WTC11 (cell line): ENCODE measurements at regions not wholly inside any gene's neighbourhood (a gene's known extent, or its start where the extent isn't known, plus 50 kb on each side); places are given as distances from the start of the nearest gene placed in this dataset.

Experiments used
- ATAC-seq: fragments of 200-7000 bp; cut with Tn5 transposase; 2 replicates; pipeline ENCODE4 v1.10.0; 2021; ENCODE audit warnings: mild to moderate bottlenecking, moderate library complexity
- CTCF ChIA-PET: fragments of 300-600 bp; sonication (Branson Sonifier 250); formaldehyde crosslinking; loops from one replicate; lab custom pipeline; 2021; ENCODE audit warnings: antibody characterized with exemption; lab: Charles Lee
- POLR2A ChIA-PET: fragments of 350-600 bp; sonication (Branson Sonifier 250); formaldehyde crosslinking; loops from one replicate; lab custom pipeline; 2021; ENCODE audit warnings: antibody characterized with exemption; lab: Charles Lee
- DNase-seq: peaks from one replicate; pipeline ENCODE4 v3.0.0; 2021; ENCODE audit warnings: low spot score
- H3K27ac Mint-ChIP-seq: 2 replicates; pipeline ENCODE4 v1.8.0; 2021; ENCODE audit warnings: mixed read lengths
- H3K27me3 Mint-ChIP-seq: 2 replicates; pipeline ENCODE4 v1.8.0; 2021; ENCODE audit warnings: low read depth, mild to moderate bottlenecking, moderate library complexity, mixed read lengths
- H3K36me3 Mint-ChIP-seq: 2 replicates; pipeline ENCODE4 v1.8.0; 2021; ENCODE audit warnings: mixed read lengths
- H3K4me1 Mint-ChIP-seq: 2 replicates; pipeline ENCODE4 v1.8.0; 2022; ENCODE audit warnings: mixed read lengths
- H3K4me3 Mint-ChIP-seq: 2 replicates; pipeline ENCODE4 v1.8.0; 2021; ENCODE audit warnings: mild to moderate bottlenecking, moderate library complexity, mixed read lengths
- H3K9me3 Mint-ChIP-seq: 2 replicates; pipeline ENCODE4 v1.8.0; 2021; ENCODE audit warnings: mixed read lengths
- ATF2 ChIP-seq: sonication (generic); formaldehyde crosslinking; IDR thresholded peaks from 2 replicates; pipeline ENCODE4 v1.8.1; 2022; ENCODE audit warnings: low read depth, missing genetic modification reagents, borderline replicate concordance
- EMX1 ChIP-seq: fragments of 250-450 bp; sonication (Bioruptor Pico); IDR thresholded peaks from 2 replicates; pipeline ENCODE4 v1.8.0; 2021; ENCODE audit warnings: mild to moderate bottlenecking
- ERG ChIP-seq: fragments of 250-450 bp; sonication (Bioruptor Pico); IDR thresholded peaks from 2 replicates; pipeline ENCODE4 v1.8.0; 2021; ENCODE audit warnings: mild to moderate bottlenecking
- ETV6 ChIP-seq: sonication (generic); formaldehyde crosslinking; IDR thresholded peaks from 2 replicates; pipeline ENCODE4 v1.8.1; 2022; ENCODE audit warnings: mild to moderate bottlenecking, missing genetic modification reagents
- MLX ChIP-seq: sonication (generic); formaldehyde crosslinking; IDR thresholded peaks from 2 replicates; pipeline ENCODE4 v1.8.1; 2023; ENCODE audit warnings: mild to moderate bottlenecking, missing genetic modification reagents, moderate library complexity
- NR2C2 ChIP-seq: sonication (generic); formaldehyde crosslinking; IDR thresholded peaks from 2 replicates; pipeline ENCODE4 v1.8.0; 2022; ENCODE audit warnings: mild to moderate bottlenecking, missing genetic modification reagents
- OVOL2 ChIP-seq: fragments of 250-450 bp; sonication (Bioruptor Pico); IDR thresholded peaks from 2 replicates; pipeline ENCODE4 v1.9.0; 2021; ENCODE audit warnings: mild to moderate bottlenecking, borderline replicate concordance
- SOX15 ChIP-seq: fragments of 250-450 bp; sonication (Bioruptor Pico); IDR thresholded peaks from 2 replicates; pipeline ENCODE4 v1.9.0; 2021; ENCODE audit warnings: mild to moderate bottlenecking
- ZNF232 ChIP-seq: sonication (generic); formaldehyde crosslinking; IDR thresholded peaks from 2 replicates; pipeline ENCODE4 v1.8.0; 2022; ENCODE audit warnings: mild to moderate bottlenecking, missing genetic modification reagents
- ZNF263 ChIP-seq: sonication (generic); formaldehyde crosslinking; IDR thresholded peaks from 2 replicates; pipeline ENCODE4 v1.8.1; 2022; ENCODE audit warnings: low read depth, mild to moderate bottlenecking, moderate library complexity, missing genetic modification reagents
- ZSCAN18 ChIP-seq: fragments of 250-450 bp; sonication (Bioruptor Pico); IDR thresholded peaks from 2 replicates; pipeline ENCODE4 v2.1.2; 2022; ENCODE audit warnings: mild to moderate bottlenecking, moderate library complexity
- TF ChIP-seq, protein P1 (sequence below): fragments of 250-450 bp; sonication (Bioruptor Pico); conservative IDR thresholded peaks from 2 replicates; pipeline ENCODE4 v1.9.0; 2021; ENCODE audit warnings: mild to moderate bottlenecking
- TF ChIP-seq, protein P2 (sequence below): sonication (generic); formaldehyde crosslinking; IDR thresholded peaks from 2 replicates; pipeline ENCODE4 v1.8.0; 2022; ENCODE audit warnings: mild to moderate bottlenecking, missing genetic modification reagents
- TF ChIP-seq, protein P3 (sequence below): sonication (generic); formaldehyde crosslinking; IDR thresholded peaks from 2 replicates; pipeline ENCODE4 v1.8.1; 2023; ENCODE audit warnings: mild to moderate bottlenecking, missing genetic modification reagents
- TF ChIP-seq, protein P4 (sequence below): fragments of 250-450 bp; sonication (Bioruptor Pico); IDR thresholded peaks from 2 replicates; pipeline ENCODE4 v1.9.0; 2021; ENCODE audit warnings: mild to moderate bottlenecking
- TF ChIP-seq, protein P5 (sequence below): sonication (generic); formaldehyde crosslinking; IDR thresholded peaks from 2 replicates; pipeline ENCODE4 v1.8.0; 2022; ENCODE audit warnings: mild to moderate bottlenecking, missing genetic modification reagents
- TF ChIP-seq, protein P6 (sequence below): sonication (generic); formaldehyde crosslinking; IDR thresholded peaks from 2 replicates; pipeline ENCODE4 v1.8.0; 2022; ENCODE audit warnings: missing genetic modification reagents

DNA sequence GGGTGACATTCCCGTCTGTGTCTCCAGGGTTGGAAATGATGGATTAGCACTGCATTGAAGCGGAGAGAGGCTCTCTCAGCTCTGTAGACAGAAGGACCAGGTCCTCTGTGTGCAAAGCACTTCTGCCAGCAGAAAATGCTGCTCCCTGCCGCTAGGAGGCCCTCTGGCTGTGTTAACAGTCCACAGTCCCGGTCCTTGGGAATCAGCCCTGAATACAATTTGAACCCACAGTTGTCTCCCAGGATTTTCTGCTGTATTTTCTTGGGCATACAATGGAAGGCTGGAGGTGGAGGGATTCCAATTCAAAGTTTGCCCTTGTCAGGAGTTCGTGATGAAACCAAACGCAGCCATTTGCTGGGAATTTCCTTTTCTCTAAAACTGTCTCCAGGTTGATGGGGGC, 205.2 kb downstream of the GLRX3 start:
- Mint-ChIP-seq H3K27ac (no peak overlapping the region), H3K36me3 (peaks cover 67% of the 10 kb centered on the region), H3K4me1 (no peaks in the 10 kb centered on the region), H3K27me3 (peaks cover 11% of the 10 kb centered on the region), H3K4me3 (no peak overlapping the region), H3K9me3 (peaks cover 78% of the 10 kb centered on the region)
- POLR2A ChIA-PET: no interaction called here
- CTCF ChIA-PET: no interaction called here
- no peak for ATAC-seq
- no peak for DNase-seq
- no peak for TF ChIP-seq ETV6 (CRISPR knock-in tag)
- TF ChIP-seq, protein P1, sequence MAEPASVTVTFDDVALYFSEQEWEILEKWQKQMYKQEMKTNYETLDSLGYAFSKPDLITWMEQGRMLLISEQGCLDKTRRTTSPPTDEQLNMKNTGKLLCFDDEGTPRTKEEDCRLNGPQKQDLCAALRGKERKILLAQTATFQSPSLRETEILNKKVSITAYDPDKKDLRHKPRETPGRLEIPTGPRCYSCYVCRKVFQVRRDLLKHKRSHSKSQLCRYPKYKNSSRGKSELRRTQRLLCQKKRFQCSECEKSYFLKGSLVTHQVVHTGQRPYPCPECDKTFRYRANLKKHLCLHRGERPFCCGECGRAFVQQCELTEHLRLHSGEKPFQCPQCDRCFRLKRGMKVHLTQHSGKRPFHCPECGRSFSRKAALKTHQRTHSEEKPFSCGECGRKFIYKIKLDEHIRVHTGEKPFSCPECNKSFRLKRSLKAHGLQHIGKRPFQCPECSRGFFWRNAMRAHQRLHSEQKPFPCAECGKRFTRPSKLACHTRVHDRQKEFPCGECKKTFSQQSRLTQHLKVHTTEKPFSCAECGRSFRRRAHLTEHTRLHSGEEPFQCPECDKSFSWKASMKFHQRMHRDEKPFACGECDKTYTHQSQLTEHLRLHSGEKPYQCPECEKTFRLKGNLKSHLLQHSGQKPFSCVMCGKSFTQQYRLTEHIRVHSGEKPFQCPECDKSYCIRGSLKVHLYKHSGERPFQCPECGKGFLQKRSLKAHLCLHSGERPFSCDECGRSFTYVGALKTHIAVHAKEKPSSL (CRISPR knock-in tag): no peak
- TF ChIP-seq MLX (CRISPR knock-in tag): no peak
- TF ChIP-seq NR2C2 (CRISPR knock-in tag): no peak
- TF ChIP-seq, protein P2, sequence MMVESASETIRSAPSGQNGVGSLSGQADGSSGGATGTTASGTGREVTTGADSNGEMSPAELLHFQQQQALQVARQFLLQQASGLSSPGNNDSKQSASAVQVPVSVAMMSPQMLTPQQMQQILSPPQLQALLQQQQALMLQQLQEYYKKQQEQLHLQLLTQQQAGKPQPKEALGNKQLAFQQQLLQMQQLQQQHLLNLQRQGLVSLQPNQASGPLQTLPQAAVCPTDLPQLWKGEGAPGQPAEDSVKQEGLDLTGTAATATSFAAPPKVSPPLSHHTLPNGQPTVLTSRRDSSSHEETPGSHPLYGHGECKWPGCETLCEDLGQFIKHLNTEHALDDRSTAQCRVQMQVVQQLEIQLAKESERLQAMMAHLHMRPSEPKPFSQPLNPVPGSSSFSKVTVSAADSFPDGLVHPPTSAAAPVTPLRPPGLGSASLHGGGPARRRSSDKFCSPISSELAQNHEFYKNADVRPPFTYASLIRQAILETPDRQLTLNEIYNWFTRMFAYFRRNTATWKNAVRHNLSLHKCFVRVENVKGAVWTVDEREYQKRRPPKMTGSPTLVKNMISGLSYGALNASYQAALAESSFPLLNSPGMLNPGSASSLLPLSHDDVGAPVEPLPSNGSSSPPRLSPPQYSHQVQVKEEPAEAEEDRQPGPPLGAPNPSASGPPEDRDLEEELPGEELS (CRISPR knock-in tag): no peak
- TF ChIP-seq ZSCAN18 (CRISPR knock-in tag): no peak
- TF ChIP-seq ZNF263 (CRISPR knock-in tag): no peak
- TF ChIP-seq ATF2 (CRISPR knock-in tag): no peak
- TF ChIP-seq ERG (CRISPR knock-in tag): no peak
- TF ChIP-seq, protein P3, sequence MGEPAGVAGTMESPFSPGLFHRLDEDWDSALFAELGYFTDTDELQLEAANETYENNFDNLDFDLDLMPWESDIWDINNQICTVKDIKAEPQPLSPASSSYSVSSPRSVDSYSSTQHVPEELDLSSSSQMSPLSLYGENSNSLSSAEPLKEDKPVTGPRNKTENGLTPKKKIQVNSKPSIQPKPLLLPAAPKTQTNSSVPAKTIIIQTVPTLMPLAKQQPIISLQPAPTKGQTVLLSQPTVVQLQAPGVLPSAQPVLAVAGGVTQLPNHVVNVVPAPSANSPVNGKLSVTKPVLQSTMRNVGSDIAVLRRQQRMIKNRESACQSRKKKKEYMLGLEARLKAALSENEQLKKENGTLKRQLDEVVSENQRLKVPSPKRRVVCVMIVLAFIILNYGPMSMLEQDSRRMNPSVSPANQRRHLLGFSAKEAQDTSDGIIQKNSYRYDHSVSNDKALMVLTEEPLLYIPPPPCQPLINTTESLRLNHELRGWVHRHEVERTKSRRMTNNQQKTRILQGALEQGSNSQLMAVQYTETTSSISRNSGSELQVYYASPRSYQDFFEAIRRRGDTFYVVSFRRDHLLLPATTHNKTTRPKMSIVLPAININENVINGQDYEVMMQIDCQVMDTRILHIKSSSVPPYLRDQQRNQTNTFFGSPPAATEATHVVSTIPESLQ (CRISPR knock-in tag): no peak
- TF ChIP-seq, protein P4, sequence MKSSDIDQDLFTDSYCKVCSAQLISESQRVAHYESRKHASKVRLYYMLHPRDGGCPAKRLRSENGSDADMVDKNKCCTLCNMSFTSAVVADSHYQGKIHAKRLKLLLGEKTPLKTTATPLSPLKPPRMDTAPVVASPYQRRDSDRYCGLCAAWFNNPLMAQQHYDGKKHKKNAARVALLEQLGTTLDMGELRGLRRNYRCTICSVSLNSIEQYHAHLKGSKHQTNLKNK (CRISPR knock-in tag): no peak
- TF ChIP-seq, protein P5, sequence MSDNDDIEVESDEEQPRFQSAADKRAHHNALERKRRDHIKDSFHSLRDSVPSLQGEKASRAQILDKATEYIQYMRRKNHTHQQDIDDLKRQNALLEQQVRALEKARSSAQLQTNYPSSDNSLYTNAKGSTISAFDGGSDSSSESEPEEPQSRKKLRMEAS (CRISPR knock-in tag): no peak
- TF ChIP-seq EMX1 (CRISPR knock-in tag): no peak
- TF ChIP-seq SOX15 (CRISPR knock-in tag): no peak
- TF ChIP-seq OVOL2 (CRISPR knock-in tag): no peak
- TF ChIP-seq, protein P6, sequence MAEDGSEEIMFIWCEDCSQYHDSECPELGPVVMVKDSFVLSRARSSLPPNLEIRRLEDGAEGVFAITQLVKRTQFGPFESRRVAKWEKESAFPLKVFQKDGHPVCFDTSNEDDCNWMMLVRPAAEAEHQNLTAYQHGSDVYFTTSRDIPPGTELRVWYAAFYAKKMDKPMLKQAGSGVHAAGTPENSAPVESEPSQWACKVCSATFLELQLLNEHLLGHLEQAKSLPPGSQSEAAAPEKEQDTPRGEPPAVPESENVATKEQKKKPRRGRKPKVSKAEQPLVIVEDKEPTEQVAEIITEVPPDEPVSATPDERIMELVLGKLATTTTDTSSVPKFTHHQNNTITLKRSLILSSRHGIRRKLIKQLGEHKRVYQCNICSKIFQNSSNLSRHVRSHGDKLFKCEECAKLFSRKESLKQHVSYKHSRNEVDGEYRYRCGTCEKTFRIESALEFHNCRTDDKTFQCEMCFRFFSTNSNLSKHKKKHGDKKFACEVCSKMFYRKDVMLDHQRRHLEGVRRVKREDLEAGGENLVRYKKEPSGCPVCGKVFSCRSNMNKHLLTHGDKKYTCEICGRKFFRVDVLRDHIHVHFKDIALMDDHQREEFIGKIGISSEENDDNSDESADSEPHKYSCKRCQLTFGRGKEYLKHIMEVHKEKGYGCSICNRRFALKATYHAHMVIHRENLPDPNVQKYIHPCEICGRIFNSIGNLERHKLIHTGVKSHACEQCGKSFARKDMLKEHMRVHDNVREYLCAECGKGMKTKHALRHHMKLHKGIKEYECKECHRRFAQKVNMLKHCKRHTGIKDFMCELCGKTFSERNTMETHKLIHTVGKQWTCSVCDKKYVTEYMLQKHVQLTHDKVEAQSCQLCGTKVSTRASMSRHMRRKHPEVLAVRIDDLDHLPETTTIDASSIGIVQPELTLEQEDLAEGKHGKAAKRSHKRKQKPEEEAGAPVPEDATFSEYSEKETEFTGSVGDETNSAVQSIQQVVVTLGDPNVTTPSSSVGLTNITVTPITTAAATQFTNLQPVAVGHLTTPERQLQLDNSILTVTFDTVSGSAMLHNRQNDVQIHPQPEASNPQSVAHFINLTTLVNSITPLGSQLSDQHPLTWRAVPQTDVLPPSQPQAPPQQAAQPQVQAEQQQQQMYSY (CRISPR knock-in tag): no peak
- TF ChIP-seq ZNF232: no peak
